ENCODE measurements at regions not wholly inside any gene's neighbourhood (a gene's known extent, or its start where the extent isn't known, plus 50 kb on each side); places are given as distances from the start of the nearest gene placed in this dataset.

DNA sequence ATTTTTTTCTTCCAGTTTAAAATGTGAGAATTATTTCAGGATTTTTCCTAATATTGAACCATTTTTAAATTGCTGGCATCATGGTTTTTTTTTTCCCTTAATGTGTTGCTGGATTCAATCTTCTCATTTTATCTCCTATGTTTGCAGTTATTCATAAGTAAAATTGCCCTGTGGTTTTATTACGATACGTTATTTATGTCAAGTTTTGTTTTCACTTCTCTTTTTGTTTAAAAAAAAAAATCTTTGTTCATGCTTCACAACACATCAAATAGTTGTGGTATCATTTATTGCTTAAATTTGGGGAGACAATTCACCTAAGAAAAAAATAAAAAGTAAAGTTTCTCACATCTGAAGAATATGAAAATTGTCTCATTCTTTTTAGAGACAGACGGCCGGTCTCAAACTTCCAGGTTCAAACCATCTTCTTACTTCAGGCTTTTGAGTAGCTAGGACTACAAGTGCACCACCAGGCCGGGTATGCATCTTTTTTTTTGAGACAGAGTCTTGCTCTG is 239.3 kb upstream of the ID4 start:
- TF ChIP-seq EGR1 (IDR thresholded peaks at IDR 0.05; ENCODE audit: low read depth) (no peak), EZH2 (IDR thresholded peaks at IDR 0.05) (no peak), ZBTB33 (IDR thresholded peaks at IDR 0.05; ENCODE audit: extremely low read depth, insufficient replicate concordance, low read length) (no peak), POLR2AphosphoS5 (IDR thresholded peaks at IDR 0.05; ENCODE audit: low read depth, low read length) (no peak), POLR2A (IDR thresholded peaks at IDR 0.05; ENCODE audit: borderline replicate concordance, extremely low read depth, insufficient read depth, insufficient read length) (no peak), JUND (IDR thresholded peaks at IDR 0.05) (no peak), EZH2phosphoT487 (IDR thresholded peaks at IDR 0.05; ENCODE audit: borderline replicate concordance) (no peak), ZFX (IDR thresholded peaks at IDR 0.05) (no peak), ZNF274 (IDR thresholded peaks at IDR 0.05; ENCODE audit: low read depth, low read length) (no peak)
- TF ChIP-seq, protein P1, sequence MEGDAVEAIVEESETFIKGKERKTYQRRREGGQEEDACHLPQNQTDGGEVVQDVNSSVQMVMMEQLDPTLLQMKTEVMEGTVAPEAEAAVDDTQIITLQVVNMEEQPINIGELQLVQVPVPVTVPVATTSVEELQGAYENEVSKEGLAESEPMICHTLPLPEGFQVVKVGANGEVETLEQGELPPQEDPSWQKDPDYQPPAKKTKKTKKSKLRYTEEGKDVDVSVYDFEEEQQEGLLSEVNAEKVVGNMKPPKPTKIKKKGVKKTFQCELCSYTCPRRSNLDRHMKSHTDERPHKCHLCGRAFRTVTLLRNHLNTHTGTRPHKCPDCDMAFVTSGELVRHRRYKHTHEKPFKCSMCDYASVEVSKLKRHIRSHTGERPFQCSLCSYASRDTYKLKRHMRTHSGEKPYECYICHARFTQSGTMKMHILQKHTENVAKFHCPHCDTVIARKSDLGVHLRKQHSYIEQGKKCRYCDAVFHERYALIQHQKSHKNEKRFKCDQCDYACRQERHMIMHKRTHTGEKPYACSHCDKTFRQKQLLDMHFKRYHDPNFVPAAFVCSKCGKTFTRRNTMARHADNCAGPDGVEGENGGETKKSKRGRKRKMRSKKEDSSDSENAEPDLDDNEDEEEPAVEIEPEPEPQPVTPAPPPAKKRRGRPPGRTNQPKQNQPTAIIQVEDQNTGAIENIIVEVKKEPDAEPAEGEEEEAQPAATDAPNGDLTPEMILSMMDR (IDR thresholded peaks at IDR 0.05 in 2 of 3, conservative IDR thresholded peaks at IDR 0.05 in 1 of 3; ENCODE audit: borderline replicate concordance in 1 of 3, insufficient read depth in 1 of 3, low read depth in 2 of 3, low read length in 2 of 3): no peak
- TF ChIP-seq, protein P2, sequence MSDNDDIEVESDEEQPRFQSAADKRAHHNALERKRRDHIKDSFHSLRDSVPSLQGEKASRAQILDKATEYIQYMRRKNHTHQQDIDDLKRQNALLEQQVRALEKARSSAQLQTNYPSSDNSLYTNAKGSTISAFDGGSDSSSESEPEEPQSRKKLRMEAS (IDR thresholded peaks at IDR 0.05): no peak
- TF ChIP-seq, protein P3, sequence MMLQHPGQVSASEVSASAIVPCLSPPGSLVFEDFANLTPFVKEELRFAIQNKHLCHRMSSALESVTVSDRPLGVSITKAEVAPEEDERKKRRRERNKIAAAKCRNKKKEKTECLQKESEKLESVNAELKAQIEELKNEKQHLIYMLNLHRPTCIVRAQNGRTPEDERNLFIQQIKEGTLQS (IDR thresholded peaks at IDR 0.05): no peak
